Hippocampal formation (tissue), 2 donors: ENCODE measurements at regions not wholly inside any gene's neighbourhood (a gene's known extent, or its start where the extent isn't known, plus 50 kb on each side); places are given as distances from the start of the nearest gene placed in this dataset.

Experiments
- DNase-seq, 2 donors: peaks; one replicate each; lab custom pipeline; 2025; lab: John Stamatoyannopoulos, UW

DNA sequence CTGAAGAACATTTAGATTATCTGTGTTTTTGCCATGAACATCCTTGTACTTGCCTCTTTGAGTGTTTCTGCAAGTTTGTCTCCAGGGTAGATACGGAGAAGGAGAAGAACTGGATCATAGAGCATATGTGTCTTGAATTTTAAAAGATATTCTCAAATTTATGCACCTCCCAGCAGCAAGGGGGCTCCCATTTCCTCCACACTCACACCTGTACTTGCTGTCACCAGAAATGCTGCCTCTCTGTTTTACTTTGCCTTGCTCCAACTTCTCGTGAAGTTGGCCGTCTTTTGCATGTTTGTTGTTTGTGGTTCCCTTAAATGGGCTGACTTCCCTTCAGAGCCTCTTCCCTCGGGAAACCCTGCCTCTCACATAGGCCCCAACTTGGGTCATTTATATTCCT, 171.0 kb downstream of the TFAP2C start:
- no peak for DNase-seq

GRCh38 chr20:56801971-56802755, 173.1 kb downstream of the TFAP2C start:
- no peak for DNase-seq

- no peak for DNase-seq
Observed at GRCh38 chr20:56802805-56803204, 173.7 kb downstream of the TFAP2C start.

DNA sequence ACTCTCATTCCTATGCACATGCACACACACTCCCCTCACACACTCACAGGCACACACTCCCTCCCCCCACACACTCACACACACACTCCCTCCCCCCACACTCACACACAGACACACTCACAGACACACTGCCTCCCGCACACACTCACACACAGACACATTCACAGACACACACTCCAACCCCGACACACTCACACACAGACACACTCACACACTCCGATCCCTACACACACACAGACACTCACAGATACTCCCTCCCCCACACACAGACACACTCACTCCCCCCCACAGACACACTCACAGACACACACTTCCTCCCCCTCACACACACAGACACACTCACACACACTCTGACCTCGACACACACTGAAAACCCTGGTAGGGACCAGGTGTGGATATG, 176.2 kb downstream of the TFAP2C start:
- DNase-seq = no peak

DNA sequence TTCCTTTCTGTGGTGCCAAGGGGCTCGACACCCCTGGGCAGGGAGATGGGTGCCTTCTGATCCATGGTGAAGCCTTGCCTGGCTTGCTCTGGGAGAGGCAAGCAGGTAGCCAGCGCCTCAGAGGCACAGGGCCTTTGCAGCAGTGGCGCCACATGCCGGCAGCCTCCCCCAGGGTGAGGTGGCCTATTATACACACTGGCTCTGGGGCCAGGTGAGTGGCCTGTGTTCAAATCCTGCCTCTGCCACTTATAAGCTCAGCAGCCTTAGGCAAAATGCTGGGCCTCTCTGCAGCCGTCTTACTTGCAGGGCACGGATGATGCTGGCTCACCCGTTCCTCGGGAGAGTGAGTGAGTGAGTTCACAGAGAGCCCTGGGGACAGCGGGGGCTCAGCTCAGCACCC, 176.9 kb downstream of the TFAP2C start:
- DNase-seq = no peak

DNA sequence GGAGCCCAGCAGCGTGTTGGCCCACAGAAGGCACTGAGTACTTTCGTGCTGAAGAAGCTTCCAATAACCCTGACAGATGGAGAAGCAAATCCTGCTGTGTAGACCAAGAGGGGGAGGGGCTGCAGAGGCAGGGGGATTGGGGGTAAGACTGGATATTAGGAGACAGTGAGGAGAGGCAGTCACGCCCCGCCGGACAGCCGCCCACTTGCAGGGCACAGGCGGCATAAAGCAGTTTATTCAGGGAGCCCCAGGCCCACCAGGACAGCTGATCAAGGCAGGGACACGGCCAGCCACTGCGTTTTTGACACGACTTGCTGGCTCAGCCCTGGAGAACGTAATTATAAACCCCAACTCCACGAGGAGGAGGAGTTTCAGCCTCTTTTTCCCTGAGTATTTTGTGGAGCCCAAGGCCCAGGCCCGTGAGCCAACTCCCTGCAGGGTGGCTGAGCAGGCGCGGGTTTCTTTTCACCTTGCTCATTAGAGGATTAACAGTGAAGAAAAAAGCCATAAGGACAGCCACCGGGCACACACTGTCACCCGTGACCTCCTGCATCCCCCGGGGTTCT, 177.9 kb downstream of the TFAP2C start:
- no peak for DNase-seq

DNA sequence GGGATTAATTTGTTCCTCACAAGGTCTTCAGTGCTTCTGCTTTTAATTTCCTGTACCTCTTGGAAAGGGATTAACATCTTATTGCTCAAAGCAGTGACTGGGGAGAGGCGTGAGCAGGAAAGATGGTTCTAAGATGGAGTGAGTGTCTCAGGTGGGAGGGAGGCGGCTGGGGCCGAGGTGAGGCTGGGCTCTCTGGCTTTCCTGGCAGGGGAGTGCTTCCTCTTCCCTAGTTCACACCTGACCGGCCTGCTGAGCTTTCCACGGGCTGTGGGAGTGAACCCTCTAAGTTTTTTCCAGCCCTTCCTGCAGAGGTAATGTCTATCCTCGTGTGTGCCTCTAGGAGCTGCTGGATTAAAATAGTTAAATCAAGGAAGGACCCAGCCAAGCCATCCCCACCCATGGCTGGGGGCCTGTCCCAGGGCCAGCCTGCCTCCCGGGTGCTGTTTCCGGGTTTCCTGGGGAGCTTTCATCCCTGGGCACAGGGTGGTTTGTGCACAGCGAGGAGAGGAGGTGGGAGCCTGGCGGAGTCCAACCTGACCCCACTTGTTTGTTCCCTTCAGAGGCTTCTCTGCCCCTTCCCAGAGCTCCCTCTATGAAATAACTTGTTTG, 179.1 kb downstream of the TFAP2C start:
- DNase-seq = no peak

DNA sequence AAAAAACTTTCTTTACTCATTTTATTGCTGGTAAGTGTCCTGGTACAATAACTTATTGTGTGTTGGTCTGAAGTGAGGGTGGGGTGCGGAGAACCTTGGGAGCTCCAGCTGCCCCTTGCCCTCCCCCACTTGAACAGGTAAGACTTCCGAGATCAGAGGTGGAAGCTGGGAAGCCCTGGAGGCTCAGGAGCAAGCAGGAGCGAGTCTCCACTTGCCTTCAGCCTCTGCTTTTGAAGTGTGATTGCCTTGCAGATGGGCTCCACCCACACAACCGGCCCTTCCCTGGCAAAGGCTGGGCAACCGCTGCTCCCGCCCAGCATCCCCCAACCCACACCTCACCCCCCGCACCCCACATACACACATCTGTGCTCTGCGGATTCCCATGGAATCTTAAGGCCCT, 179.6 kb downstream of the TFAP2C start:
- no peak for DNase-seq

DNA sequence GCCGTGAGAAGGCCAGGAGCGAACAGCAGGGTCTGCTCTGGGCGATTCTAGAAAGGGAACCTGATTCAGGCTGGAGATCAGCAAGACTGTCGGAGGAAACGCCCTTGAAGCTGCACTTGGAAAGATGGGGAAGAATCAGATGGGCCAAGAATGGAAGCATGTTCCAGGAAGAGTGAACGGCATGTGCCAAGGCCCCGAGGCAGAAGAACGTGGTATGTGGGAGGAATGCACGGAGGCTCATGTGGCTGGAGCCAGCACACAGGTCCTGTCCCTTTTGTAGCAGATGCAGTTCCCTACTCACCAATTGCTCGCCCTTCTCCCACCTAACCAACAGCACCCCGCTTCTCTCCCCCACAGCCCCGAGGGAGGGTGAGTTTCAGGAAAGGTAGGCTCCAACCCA, 180.6 kb downstream of the TFAP2C start:
- DNase-seq = no peak

- no peak for DNase-seq
Observed at GRCh38 chr20:56810141-56810540, 181.0 kb downstream of the TFAP2C start.

DNA sequence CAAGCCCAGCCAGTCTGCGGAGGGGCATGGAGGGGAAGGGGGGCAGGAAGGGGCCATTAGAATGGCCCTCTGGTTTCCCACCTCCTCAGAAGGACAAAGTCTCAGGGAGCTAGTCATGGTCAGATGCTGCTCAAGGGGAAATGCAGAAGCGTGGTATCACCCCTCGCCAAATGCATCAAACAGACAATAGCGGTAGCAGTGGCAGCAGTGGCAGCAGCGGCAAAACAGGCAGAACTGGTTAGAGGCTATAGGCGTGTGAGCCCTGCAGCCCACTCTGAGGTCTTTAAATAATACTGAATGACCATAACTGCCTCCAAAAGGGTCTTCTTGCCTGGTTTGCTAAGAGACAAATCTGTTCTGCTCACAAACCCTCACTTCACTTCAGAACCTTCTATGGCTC, 186.7 kb downstream of the TFAP2C start:
- DNase-seq = no peak

GRCh38 chr20:56816349-56816748, 187.2 kb downstream of the TFAP2C start:
- no peak for DNase-seq

DNA sequence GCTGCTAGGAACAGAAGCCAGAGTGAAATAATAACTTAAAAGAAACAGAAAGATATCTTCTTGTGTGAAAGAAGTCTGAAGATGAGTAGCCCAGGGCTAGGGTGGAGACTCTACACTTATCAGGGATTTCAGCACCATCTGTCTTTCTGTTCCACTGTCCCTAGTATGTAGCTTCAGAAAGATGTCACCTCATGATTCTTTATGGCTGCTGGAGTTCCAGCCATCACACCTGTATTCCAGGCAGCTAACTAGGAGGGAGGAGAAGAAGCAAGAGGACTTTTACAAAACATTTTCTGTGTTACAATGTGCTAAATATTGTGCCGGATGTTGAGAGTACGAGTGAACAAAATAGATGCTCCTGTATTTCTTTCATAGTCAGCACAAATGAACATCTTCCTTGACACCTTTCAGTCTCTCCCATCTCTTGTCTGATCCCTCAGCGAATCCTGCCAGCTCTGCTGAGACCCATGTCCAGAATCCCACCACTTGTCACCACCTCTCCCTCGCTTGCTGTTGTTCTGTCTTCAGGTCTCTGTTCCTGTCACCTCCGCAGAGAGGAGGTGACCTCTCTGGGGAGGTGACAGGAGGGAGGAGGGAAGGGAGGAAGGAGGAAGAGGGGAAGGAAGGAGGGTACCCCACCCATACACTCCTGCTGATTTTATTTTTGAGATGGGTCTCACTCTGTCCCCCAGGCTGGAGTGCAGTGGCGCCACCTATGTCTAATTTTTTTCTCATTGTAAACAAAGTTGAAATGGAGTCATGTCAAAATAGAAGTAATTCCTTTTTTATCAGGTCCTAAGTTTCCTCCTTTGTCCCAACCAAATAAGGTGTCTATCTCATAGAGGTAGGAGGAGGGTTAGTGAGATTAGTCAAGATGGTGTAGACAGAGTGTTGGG, 188.9 kb downstream of the TFAP2C start:
- no peak for DNase-seq

DNA sequence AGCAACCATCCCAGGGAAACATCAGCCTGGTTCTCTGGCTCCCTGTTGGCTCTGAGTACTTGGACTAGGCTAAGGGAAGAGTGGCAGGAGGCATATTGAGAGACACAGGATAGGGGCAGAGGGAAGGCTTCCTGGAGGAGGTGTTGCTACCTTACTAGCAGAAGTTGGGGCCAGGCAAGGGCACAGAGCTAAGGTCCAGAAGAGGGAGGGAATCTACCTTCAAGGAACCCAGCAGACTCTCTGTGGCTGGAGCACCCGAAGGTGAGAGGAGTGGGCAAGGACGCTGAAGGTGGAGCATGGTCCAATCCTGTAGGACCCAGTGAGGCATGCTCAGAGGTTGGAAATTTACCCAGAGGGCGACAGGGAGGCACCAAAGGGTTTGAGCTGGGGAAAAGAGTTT, 191.9 kb downstream of the TFAP2C start:
- DNase-seq = no peak

GRCh38 chr20:56826306-56826704, 197.2 kb downstream of the TFAP2C start:
- no peak for DNase-seq

- no peak for DNase-seq
Observed at GRCh38 chr20:56826705-56827665, 197.9 kb downstream of the TFAP2C start.

GRCh38 chr20:56827763-56828162, 198.7 kb downstream of the TFAP2C start:
- DNase-seq = no peak

DNA sequence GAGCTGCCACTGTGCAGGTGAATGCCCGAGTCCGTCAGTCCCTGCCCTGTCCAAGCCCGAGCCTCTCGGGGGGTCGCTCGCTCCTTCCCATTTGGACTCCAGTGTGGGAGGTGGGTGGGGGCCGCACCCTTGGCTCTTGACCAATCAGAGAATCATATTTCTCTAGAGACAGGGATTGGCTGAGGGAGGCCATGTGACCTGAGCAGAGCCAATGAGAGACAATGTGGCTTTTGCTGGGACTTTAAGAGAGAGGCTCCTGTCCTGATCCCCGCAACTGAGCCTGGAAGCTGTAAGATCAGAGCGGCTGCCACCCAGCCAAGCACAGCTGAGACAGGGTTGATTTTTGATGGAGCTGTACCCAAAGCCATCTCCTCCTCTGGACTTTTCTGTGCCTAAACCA, 199.3 kb downstream of the TFAP2C start:
- no peak for DNase-seq

- DNase-seq = no peak
Observed at GRCh38 chr20:56829788-56830385, 200.8 kb downstream of the TFAP2C start.

- no peak for DNase-seq
Observed at GRCh38 chr20:56831795-56832194, 202.7 kb downstream of the TFAP2C start.

DNA sequence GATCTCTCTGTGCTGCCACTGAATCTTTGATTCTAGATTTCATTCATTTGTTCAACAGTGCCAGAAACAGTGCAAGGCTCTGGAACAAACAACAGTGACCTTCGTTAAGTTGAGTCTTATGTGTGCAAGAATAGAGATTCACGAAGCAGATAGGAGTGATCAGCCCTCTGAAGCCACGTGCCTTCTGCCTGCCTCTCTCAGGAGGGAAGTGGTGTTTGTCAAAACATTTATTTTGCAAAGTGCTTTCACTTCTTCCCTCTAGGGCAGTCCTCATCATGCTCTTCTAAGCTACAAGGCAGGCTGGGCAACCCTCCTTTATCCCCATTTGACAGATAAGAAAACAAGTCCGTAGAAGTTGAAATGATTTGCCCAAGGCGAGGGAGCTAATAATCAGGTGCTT, 204.3 kb downstream of the TFAP2C start:
- no peak for DNase-seq
